Testis (tissue), 2 donors: ENCODE measurements at regions not wholly inside any gene's neighbourhood (a gene's known extent, or its start where the extent isn't known, plus 50 kb on each side); places are given as distances from the start of the nearest gene placed in this dataset.

ENCODE experiments used
- CTCF ChIP-seq, 3 experiments: fragments of 450-650 bp in 2 of 3; fragments of 200-600 bp in 1 of 3; sonication (generic) in 1 of 3; IDR thresholded peaks; one replicate each; pipeline ENCODE4 v1.5.1; 2016 to 2019; ENCODE audit warnings: antibody characterized with exemption in 3 of 3, mild to moderate bottlenecking in 2 of 3, moderate library complexity in 1 of 3
- POLR2A ChIP-seq: fragments of 450-650 bp; IDR thresholded peaks from one replicate; pipeline ENCODE4 v1.6.1; 2017; ENCODE audit warnings: antibody characterized with exemption, mild to moderate bottlenecking, moderate library complexity

GRCh38 chr11:42646959-42647358, 664.8 kb upstream of the API5 start:
- TF ChIP-seq CTCF (IDR thresholded peaks at IDR 0.05) (no peak), POLR2A (no peak)
